NCI-H2227 (cell line): ENCODE measurements at regions not wholly inside any gene's neighbourhood (a gene's known extent, or its start where the extent isn't known, plus 50 kb on each side); places are given as distances from the start of the nearest gene placed in this dataset.
"Not testable (repeated sequence)": the region's sequence is repeated elsewhere in the genome, so short reads cannot be mapped to it uniquely, and the experiment has no call there.

Source experiments
- DNase-seq: peaks from one replicate; lab custom pipeline; 2025; ENCODE audit not compliant: unreplicated experiment; lab: John Stamatoyannopoulos, UW

GRCh38 chr2:215260097-215260677, 51.7 kb upstream of the ATIC start:
- DNase-seq, result no peak

- no peak for DNase-seq
Observed at GRCh38 chr2:215249501-215249900, 62.4 kb upstream of the ATIC start.

- DNase-seq, result not testable (repeated sequence)
Observed at GRCh38 chr2:215245919-215246318, 65.9 kb upstream of the ATIC start.

GRCh38 chr2:215241791-215242305, 70.0 kb upstream of the ATIC start:
- DNase-seq, result no peak

GRCh38 chr2:215238485-215239098, 73.3 kb upstream of the ATIC start:
- DNase-seq, result no peak

- DNase-seq, result no peak
Observed at GRCh38 chr2:215236131-215236530, 75.7 kb upstream of the ATIC start.

GRCh38 chr2:215220221-215220620, 81.8 kb upstream of the ABCA12 start:
- DNase-seq, result not testable (repeated sequence)

- DNase-seq, result peak; percentile 34
Observed at GRCh38 chr2:215218587-215219577, 80.5 kb upstream of the ABCA12 start.

GRCh38 chr2:215216806-215217205, 78.4 kb upstream of the ABCA12 start:
- no peak for DNase-seq

GRCh38 chr2:215215637-215216036, 77.2 kb upstream of the ABCA12 start:
- DNase-seq, result no peak

- DNase-seq, result no peak
Observed at GRCh38 chr2:215210082-215210481, 71.7 kb upstream of the ABCA12 start.

- DNase-seq, result no peak
Observed at GRCh38 chr2:215207791-215208367, 69.5 kb upstream of the ABCA12 start.

GRCh38 chr2:215207041-215207440, 68.6 kb upstream of the ABCA12 start:
- DNase-seq, result no peak

GRCh38 chr2:215205787-215206186, 67.4 kb upstream of the ABCA12 start:
- DNase-seq, result no peak

- DNase-seq, result no peak
Observed at GRCh38 chr2:215191477-215191876, 53.1 kb upstream of the ABCA12 start.

- DNase-seq, result no peak
Observed at GRCh38 chr2:215190588-215190987, 52.2 kb upstream of the ABCA12 start.

GRCh38 chr2:215189393-215189792, 51.0 kb upstream of the ABCA12 start:
- DNase-seq, result no peak
